GM19455 (cell line): ENCODE measurements at regions not wholly inside any gene's neighbourhood (a gene's known extent, or its start where the extent isn't known, plus 50 kb on each side); places are given as distances from the start of the nearest gene placed in this dataset.
"Not testable (repeated sequence)": the region's sequence is repeated elsewhere in the genome, so short reads cannot be mapped to it uniquely, and the experiment has no call there.

Experiments used
- ATAC-seq: cut with Tn5 transposase; IDR thresholded peaks from one replicate; pipeline ENCODE4 v1.9.1; 2021; ENCODE audit not compliant: unreplicated experiment

GRCh38 chr9:42325142-42325541 is 141.7 kb downstream of the SPATA31A6 start:
- not testable (repeated sequence) for ATAC-seq

- not testable (repeated sequence) for ATAC-seq
Measured at GRCh38 chr9:42325561-42325960, 142.1 kb downstream of the SPATA31A6 start.

GRCh38 chr9:42326482-42326881 is 143.0 kb downstream of the SPATA31A6 start:
- not testable (repeated sequence) for ATAC-seq

GRCh38 chr9:42335342-42335741 is 151.9 kb downstream of the SPATA31A6 start:
- not testable (repeated sequence) for ATAC-seq

GRCh38 chr9:42335984-42336657 is 152.7 kb downstream of the SPATA31A6 start:
- ATAC-seq = not testable (repeated sequence)

GRCh38 chr9:42338275-42338674 is 154.8 kb downstream of the SPATA31A6 start:
- ATAC-seq = not testable (repeated sequence)

GRCh38 chr9:42339671-42340434 is 156.4 kb downstream of the SPATA31A6 start:
- ATAC-seq = not testable (repeated sequence)

GRCh38 chr9:42340435-42340723 is 156.9 kb downstream of the SPATA31A6 start:
- ATAC-seq = not testable (repeated sequence)

GRCh38 chr9:42341860-42342259 is 158.4 kb downstream of the SPATA31A6 start:
- ATAC-seq = not testable (repeated sequence)

GRCh38 chr9:42342297-42342696 is 158.8 kb downstream of the SPATA31A6 start:
- ATAC-seq = not testable (repeated sequence)

- not testable (repeated sequence) for ATAC-seq
Measured at GRCh38 chr9:42344508-42344907, 161.0 kb downstream of the SPATA31A6 start.

- ATAC-seq = not testable (repeated sequence)
Measured at GRCh38 chr9:42346916-42347315, 163.5 kb downstream of the SPATA31A6 start.

GRCh38 chr9:42349181-42349580 is 165.7 kb downstream of the SPATA31A6 start:
- not testable (repeated sequence) for ATAC-seq

- not testable (repeated sequence) for ATAC-seq
Measured at GRCh38 chr9:42350412-42350811, 167.0 kb downstream of the SPATA31A6 start.

GRCh38 chr9:42357604-42358373 is 174.3 kb downstream of the SPATA31A6 start:
- ATAC-seq = not testable (repeated sequence)

- ATAC-seq = not testable (repeated sequence)
Measured at GRCh38 chr9:42358626-42359247, 175.3 kb downstream of the SPATA31A6 start.

- ATAC-seq = not testable (repeated sequence)
Measured at GRCh38 chr9:42364410-42365243, 181.2 kb downstream of the SPATA31A6 start.

GRCh38 chr9:42365244-42365945 is 181.9 kb downstream of the SPATA31A6 start:
- ATAC-seq = peak; percentile 91

GRCh38 chr9:42368279-42368881 is 184.9 kb downstream of the SPATA31A6 start:
- ATAC-seq = not testable (repeated sequence)
